ENCODE measurements at regions not wholly inside any gene's neighbourhood (a gene's known extent, or its start where the extent isn't known, plus 50 kb on each side); places are given as distances from the start of the nearest gene placed in this dataset.
A peak's percentile ranks its signal among the peaks of the same experiment; 100 is the strongest.
"Not testable (repeated sequence)": the region's sequence is repeated elsewhere in the genome, so short reads cannot be mapped to it uniquely, and the experiment has no call there.

DNA sequence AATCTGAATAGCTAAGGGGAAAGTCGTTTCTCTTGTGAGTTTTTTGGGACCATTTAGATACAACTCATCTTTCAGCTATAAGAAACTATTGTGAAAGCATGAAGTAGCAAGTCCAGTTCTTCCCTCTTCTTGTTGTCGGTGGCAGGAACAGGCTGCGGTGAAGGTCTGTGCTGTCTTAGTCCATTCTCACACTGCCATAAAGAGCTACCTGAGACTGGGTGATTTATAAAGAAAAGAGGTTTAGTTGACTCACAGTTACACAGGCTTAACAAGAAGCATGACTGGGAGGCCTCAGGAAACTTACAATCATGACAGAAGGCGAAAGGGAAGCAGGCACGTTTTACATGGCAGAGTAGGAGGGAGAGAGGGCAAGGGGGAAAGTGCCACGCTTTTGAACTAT lies 261.8 kb downstream of the GATA3 start:
- TF ChIP-seq, protein P1, sequence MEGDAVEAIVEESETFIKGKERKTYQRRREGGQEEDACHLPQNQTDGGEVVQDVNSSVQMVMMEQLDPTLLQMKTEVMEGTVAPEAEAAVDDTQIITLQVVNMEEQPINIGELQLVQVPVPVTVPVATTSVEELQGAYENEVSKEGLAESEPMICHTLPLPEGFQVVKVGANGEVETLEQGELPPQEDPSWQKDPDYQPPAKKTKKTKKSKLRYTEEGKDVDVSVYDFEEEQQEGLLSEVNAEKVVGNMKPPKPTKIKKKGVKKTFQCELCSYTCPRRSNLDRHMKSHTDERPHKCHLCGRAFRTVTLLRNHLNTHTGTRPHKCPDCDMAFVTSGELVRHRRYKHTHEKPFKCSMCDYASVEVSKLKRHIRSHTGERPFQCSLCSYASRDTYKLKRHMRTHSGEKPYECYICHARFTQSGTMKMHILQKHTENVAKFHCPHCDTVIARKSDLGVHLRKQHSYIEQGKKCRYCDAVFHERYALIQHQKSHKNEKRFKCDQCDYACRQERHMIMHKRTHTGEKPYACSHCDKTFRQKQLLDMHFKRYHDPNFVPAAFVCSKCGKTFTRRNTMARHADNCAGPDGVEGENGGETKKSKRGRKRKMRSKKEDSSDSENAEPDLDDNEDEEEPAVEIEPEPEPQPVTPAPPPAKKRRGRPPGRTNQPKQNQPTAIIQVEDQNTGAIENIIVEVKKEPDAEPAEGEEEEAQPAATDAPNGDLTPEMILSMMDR (IDR thresholded peaks at IDR 0.05), result no peak
- intact Hi-C loops (cut with micrococcal nuclease), result no loop called here
- CTCF ChIA-PET, result no interaction called here
- no peak for ATAC-seq
- POLR2A ChIA-PET, result interaction anchor here (0.6 to 1.0 kb wide), 2 partner anchors 15 to 79 kb away, joined by 4 read pairs; no protein-coding TSS in a partner anchor
- Mint-ChIP-seq H3K27ac (peak overlapping the region; percentile 26), H3K27me3 (no peaks in the 10 kb centered on the region), H3K4me1 (ENCODE audit: low read depth) (peaks cover 32% of the 10 kb centered on the region), H3K4me3 (no peak overlapping the region), H3K36me3 (ENCODE audit: low read depth) (no peaks in the 10 kb centered on the region), H3K9me3 (peaks cover 7% of the 10 kb centered on the region)
- DNase-seq, result no peak

DNA sequence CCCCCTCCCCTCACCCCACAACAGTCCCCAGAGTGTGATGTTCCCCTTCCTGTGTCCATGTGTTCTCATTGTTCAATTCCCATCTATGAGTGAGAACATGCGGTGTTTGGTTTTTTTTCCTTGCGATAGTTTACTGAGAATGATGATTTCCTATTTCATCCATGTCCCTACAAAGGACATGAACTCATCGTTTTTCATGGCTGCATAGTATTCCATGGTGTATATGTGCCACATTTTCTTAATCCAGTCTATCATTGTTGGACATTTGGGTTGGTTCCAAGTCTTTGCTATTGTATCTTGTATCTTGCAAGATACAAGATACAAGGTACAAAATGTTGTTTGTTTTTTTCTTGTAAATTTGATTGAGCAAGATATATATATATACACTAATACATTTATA lies 263.9 kb downstream of the GATA3 start:
- H3K4me1 Mint-ChIP-seq (ENCODE audit: low read depth), result peaks cover 14% of the 10 kb centered on the region
- H3K27ac Mint-ChIP-seq; intact Hi-C loops (cut with micrococcal nuclease); ATAC-seq; H3K9me3 Mint-ChIP-seq; DNase-seq; H3K27me3 Mint-ChIP-seq; H3K4me3 Mint-ChIP-seq; H3K36me3 Mint-ChIP-seq (ENCODE audit: low read depth): not testable (repeated sequence)
- CTCF ChIA-PET, result interaction anchor here (1.2 kb wide), 1 partner anchor 131 kb away, joined by 3 read pairs; no protein-coding TSS in a partner anchor
- POLR2A ChIA-PET, result interaction anchor here (0.6 kb wide), 1 partner anchor 272 kb away, joined by 4 read pairs; no protein-coding TSS in a partner anchor

DNA sequence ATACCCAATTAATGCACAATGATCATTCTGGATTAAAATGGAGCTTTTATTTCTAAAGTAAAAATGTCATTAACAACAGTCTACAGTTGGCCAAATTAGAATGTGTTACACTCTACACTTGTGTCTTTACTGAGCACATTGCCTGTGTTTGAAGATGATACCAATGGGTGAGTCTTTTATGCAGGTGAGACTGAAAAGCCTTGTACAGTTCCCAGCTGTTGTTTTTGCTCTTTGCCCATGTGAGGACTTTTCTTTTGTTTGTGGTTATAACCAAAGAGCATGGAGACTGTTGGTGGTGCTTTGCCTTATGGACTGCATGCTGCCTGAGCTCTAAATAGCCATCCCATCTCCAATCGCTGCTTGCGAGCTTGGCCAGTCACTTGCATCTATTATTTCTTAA lies 264.5 kb downstream of the GATA3 start:
- ChIA-PET POLR2A (interaction anchor here (0.6 to 1.1 kb wide), 2 partner anchors 13 to 272 kb away, joined by 4 to 6 read pairs; no protein-coding TSS in a partner anchor), CTCF (interaction anchor here (0.9 to 1.2 kb wide), 3 partner anchors 132 to 890 kb away, joined by 3 read pairs; no protein-coding TSS in a partner anchor)
- TF ChIP-seq, protein P1 (IDR thresholded peaks at IDR 0.05), result no peak
- ATAC-seq (no peak), DNase-seq (no peak)
- intact Hi-C loops (cut with micrococcal nuclease), result no loop called here
- H3K27ac Mint-ChIP-seq, result no peak overlapping the region
- H3K36me3 Mint-ChIP-seq (ENCODE audit: low read depth), result no peaks in the 10 kb centered on the region
- H3K9me3 Mint-ChIP-seq, result peaks cover 5% of the 10 kb centered on the region
- peaks cover 1% of the 10 kb centered on the region for H3K27me3 Mint-ChIP-seq
- peaks cover 14% of the 10 kb centered on the region for H3K4me1 Mint-ChIP-seq (ENCODE audit: low read depth)
- no peak overlapping the region for H3K4me3 Mint-ChIP-seq

DNA sequence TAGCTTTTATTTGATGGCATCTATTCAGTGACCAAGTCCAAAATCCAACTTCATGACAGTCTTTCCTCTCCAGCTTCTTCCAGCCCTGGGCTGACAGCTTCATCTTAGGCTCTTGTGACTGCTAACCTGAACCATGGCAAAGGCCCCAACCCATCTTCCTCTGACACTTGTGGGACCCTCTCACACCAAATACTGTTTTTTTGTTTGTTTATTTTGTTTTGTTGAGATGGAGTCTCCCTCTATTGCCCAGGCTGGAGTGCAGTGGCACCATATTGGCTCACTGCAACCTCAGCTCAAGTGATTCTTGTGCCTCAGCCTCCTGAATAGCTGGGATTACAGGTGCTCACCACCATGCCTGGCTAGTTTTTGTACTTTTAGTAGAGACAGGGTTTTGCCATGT lies 265.2 kb downstream of the GATA3 start:
- CTCF ChIA-PET, result interaction anchor here (0.9 to 1.2 kb wide), 3 partner anchors 132 to 889 kb away, joined by 3 read pairs; no protein-coding TSS in a partner anchor
- no peak overlapping the region for H3K27ac Mint-ChIP-seq
- POLR2A ChIA-PET, result interaction anchor here (1.1 kb wide), 1 partner anchor 13 kb away, joined by 6 read pairs; no protein-coding TSS in a partner anchor
- H3K36me3 Mint-ChIP-seq (ENCODE audit: low read depth), result no peaks in the 10 kb centered on the region
- intact Hi-C loops (cut with micrococcal nuclease), result loop anchor here (10.0 kb wide), 1 partner anchor 75 kb away; no protein-coding TSS in a partner anchor
- ATAC-seq (no peak), DNase-seq (no peak)
- peaks cover 16% of the 10 kb centered on the region for H3K4me1 Mint-ChIP-seq (ENCODE audit: low read depth)
- no peak overlapping the region for H3K4me3 Mint-ChIP-seq
- peaks cover 1% of the 10 kb centered on the region for H3K27me3 Mint-ChIP-seq
- TF ChIP-seq, protein P1 (IDR thresholded peaks at IDR 0.05), result no peak
- peaks cover 5% of the 10 kb centered on the region for H3K9me3 Mint-ChIP-seq

DNA sequence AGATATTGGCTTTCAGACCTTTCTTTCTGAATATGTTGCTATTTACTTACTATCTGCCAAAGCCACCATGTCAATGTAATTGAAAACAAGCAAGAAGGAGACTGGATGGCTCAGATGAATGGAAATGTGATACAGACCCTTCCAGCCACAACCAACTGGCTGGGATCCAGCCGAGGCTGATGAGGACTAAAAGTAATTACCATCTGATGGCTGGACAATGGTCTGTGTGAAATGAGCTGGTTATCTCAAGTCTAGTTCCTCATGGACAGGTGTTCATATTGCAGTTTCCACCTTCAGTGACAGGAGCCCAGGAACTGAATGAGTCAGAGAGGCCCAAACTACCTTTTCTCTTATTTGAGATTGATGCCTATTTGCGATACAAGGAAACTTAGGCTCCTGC lies 267.5 kb downstream of the GATA3 start:
- intact Hi-C loops (cut with micrococcal nuclease), result loop anchor here (10.0 kb wide), 1 partner anchor 77 kb away; no protein-coding TSS in a partner anchor
- Mint-ChIP-seq H3K4me1 (ENCODE audit: low read depth) (peaks cover 25% of the 10 kb centered on the region), H3K27ac (no peak overlapping the region), H3K9me3 (no peaks in the 10 kb centered on the region), H3K27me3 (peaks cover 1% of the 10 kb centered on the region), H3K4me3 (no peak overlapping the region), H3K36me3 (ENCODE audit: low read depth) (no peaks in the 10 kb centered on the region)
- DNase-seq (no peak), ATAC-seq (no peak)
- POLR2A ChIA-PET, result interaction anchor here (0.6 to 1.2 kb wide), 3 partner anchors 14 to 898 kb away, joined by 3 read pairs; no protein-coding TSS in a partner anchor
- CTCF ChIA-PET, result no interaction called here
- TF ChIP-seq, protein P1 (IDR thresholded peaks at IDR 0.05), result no peak

Data from activated CD8-positive, alpha-beta T cell treated with anti-CD3 and anti-CD28 coated beads for 36 hours (primary cell).